GM21423 (cell line): ENCODE measurements at regions not wholly inside any gene's neighbourhood (a gene's known extent, or its start where the extent isn't known, plus 50 kb on each side); places are given as distances from the start of the nearest gene placed in this dataset.

Experiments
- ATAC-seq: cut with Tn5 transposase; IDR thresholded peaks from one replicate; pipeline ENCODE4 v1.9.1; 2021; ENCODE audit warnings: mild to moderate bottlenecking, moderate library complexity; ENCODE audit not compliant: unreplicated experiment

GRCh38 chr20:48571949-48572847 lies 255.6 kb downstream of the PREX1 start:
- ATAC-seq: no peak

GRCh38 chr20:48569679-48570078 lies 258.1 kb downstream of the PREX1 start:
- ATAC-seq: no peak

GRCh38 chr20:48568520-48568919 lies 259.3 kb downstream of the PREX1 start:
- no peak for ATAC-seq

DNA sequence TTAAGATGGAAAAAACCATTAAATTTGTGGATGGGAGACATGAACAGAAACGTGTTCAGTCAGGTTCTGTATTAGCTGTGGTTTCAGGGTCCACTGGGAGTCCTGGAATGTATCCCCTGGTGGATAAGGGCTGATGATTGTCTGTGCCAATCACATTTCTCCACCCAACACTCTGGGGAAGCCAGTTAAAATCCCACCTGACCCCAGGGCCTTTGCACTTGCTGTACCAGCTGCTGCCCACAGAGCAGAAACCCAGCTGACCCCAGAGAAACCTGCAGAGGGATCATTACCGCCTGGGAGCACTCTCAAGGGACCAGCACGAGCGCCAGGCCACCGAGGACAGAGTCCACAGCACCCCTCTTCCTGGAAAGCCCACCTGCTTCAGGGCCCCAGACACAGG lies 260.7 kb downstream of the PREX1 start:
- ATAC-seq: no peak

GRCh38 chr20:48564982-48565539 lies 262.7 kb downstream of the PREX1 start:
- ATAC-seq: no peak

DNA sequence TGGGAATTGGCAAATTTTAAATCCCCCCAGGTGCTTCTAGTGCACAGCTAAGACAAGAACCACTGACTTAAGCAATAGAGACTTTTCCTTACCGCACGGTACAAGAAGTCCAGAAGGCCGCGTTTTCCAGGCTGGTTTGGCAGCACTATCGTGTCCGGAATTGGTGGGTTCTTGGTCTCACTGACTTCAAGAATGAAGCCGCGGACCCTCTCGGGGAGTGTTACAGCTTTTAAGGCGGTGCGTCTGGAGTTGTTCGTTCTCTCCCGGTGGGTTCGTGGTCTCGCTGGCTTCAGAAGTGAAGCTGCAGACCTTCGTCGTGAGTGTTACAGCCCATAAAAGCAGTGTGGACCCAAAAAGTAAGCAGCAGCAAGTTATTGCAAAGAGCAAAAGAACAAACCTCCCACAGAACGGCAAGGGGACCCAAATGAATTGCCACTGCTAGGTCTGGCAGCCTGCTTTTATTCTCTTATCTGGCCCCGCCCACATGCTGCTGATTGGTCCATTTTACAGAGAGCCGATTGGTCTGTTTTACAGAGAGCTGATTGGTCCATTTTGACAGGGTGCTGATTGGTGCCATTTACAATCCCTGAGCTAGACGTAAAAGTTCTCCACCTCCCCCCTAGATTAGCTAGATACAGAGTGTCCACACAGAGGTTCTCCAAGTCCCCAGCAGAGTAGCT lies 264.5 kb downstream of the PREX1 start:
- ATAC-seq: no peak

- ATAC-seq: no peak
Observed at GRCh38 chr20:48562586-48563116, 265.1 kb downstream of the PREX1 start.

- ATAC-seq: no peak
Observed at GRCh38 chr20:48558906-48559305, 268.9 kb downstream of the PREX1 start.

DNA sequence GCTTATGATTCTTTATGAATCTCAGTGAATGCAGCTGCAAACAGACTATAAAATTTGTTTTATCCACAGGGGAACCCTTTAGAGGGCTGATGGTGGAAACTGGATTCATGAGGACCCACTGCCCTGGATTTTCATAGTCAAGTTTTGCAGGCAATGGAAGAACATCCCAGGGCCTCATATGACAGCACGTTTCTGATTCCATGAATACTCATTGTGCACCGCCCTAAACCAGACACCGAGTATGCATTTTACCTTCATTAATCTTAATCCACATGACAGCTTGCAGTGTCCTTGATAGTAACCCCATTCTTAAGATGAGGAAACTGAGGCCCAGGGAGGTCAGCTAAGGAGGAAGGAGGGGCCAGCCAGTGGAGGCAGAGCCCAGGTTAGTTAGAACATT lies 270.4 kb downstream of the PREX1 start:
- ATAC-seq: no peak

DNA sequence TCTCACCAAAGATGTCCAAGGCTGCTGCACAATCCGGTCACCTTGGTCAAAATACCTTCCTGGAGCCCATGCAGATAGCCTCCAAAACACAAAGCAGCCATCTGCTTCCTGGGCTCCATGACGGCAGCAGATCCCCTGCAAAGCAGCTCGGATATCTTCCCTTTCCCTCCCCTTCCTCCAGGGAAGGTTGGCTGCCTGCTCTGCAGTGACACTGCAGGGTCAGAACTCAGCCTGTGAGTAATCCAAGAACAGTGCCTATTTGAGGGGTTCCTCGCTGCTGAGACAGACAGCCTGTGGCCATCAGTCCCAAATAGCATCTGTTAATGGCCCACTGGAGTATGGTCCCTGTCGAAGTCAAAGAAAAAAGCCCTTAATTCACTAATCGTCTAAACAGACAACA lies 270.8 kb downstream of the PREX1 start:
- no peak for ATAC-seq

DNA sequence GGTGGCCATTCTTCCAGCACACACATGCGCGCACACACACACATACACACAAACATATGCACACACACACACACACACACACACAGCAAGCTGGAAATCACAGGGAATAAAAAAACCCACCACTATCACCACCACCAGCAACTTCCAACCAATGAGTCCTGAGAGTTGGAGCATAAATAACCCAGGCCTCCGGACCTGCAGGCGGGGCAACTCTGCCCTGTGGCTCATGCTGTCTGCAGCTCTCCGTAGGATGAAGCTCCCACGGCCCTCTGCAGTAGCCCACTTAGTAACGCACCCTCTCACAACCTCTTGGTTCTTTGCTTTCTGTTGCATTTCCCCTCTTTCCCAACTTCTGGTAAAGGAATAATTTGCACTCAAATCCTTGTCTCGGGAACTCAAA lies 275.2 kb downstream of the PREX1 start:
- no peak for ATAC-seq

DNA sequence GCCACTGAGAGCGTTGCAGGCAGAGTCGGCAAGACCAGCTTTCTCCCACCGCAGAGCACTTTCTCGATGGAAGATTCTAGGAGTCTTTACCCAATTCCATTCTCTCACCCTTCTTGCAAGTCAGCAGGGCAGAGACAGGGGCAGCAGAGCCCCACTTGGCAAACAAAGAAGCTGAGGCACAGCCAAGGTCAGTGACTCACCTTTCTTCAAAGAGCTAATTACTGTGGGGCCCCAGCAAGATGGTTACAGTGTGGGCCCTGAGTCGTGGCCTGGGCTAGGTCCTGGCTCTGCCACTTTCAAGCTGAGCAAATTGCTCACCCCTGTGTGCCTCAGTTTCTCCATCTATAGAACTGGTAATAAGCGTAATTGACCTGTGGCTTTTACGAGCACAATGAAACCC lies 277.0 kb downstream of the PREX1 start:
- no peak for ATAC-seq

- ATAC-seq: no peak
Observed at GRCh38 chr20:48547664-48548063, 280.1 kb downstream of the PREX1 start.

- ATAC-seq: no peak
Observed at GRCh38 chr20:48544402-48545339, 283.1 kb downstream of the PREX1 start.

GRCh38 chr20:48541581-48542071 lies 286.2 kb downstream of the PREX1 start:
- ATAC-seq: no peak

DNA sequence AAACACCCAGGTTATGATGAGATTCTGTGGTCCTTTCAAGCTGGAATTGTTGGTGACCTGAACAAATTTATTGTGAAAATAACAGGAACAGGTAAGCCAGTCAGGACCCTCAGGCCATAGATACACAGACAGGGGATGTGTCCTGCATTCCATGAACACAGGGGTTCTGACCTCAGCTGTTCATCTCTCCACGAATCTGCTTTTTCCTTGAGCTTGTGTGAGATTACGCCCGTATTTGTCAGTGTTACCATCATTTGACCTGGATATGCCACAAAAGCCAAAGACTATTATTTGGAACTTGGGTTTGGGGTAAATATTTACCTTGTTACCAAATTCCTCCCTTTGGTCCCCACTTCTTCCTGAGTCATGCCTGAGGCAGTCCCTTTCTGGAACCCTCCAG lies 288.9 kb downstream of the PREX1 start:
- no peak for ATAC-seq

DNA sequence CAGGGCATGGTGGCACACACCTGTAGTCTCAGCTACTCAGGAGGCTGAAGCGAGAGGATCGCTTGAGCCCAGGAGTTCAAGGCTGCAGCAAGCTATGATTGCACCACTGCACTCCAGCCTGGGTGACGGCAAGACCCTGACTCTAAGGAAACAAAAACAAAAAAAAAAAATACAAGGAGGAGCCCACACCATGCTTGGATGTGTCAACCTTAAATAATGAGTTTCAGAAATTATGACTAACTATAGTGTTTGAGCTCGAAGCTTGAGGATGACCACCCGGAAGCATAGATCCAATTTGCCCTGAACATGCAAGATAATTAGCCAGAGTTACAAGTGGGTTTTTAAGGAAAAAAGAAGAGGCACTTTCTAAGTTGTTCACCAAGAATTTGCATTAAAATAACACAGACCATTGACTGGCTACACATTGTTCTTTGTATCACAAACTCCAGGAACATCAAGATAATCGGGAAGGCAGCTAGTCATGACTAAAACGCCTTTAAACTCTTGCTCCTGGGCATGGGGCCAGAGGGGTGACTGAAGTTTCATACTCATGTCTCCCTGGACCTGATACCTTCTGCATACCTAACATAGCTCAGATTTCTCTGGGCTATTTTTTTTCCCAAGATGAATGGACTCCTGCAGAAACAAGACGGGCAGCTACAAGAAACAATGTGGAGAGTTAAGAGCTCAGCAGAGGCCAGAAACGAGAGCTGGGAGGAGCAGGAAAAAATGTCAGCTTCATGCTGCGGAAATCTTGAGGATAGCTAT lies 289.6 kb downstream of the PREX1 start:
- no peak for ATAC-seq

GRCh38 chr20:48536206-48536605 lies 291.6 kb downstream of the PREX1 start:
- no peak for ATAC-seq

DNA sequence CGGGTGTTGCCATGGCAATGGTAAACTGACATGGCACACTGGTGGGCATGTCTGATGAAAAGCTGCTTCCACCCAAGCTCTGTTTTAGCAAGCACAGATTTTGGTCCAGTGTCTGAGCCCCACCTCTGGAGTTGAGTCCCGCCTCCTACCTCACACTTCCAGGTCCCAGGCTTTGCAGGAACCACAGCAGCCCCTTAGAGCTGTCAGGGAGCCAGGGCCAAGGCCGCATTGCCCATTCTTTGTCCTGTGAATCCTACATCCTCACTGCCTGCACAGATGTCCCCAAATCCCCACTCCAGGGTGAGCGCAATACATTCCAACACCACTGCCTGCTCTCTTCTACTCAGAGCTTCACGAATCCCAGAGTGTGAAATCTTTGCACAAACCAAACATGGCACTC lies 292.2 kb downstream of the PREX1 start:
- ATAC-seq: no peak

DNA sequence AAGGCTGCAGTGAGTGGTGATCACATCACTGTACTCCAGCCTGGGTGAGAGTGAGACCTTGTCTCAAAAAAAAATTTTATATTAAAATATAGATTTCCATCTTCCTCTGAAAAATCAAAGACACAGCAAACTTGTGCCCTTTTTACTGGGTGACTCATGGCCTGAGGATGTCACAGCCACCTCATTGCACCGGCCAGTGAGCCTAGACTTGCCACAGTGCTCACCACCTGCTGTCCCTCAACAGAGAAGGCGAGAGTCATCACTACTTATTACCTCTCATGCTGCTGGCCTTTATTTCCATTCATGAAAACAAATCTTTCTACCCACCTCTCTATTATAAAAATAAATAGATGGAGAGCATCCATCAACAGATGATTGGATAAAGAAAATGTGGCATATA lies 295.8 kb downstream of the PREX1 start:
- ATAC-seq: no peak
